IPS-18a (cell line): ENCODE measurements at regions not wholly inside any gene's neighbourhood (a gene's known extent, or its start where the extent isn't known, plus 50 kb on each side); places are given as distances from the start of the nearest gene placed in this dataset.
A peak's percentile ranks its signal among the peaks of the same experiment; 100 is the strongest.
"Not testable (repeated sequence)": the region's sequence is repeated elsewhere in the genome, so short reads cannot be mapped to it uniquely, and the experiment has no call there.

Experiments
- H3K27ac ChIP-seq: one replicate; pipeline ENCODE4 v1.5.1; 2013; ENCODE audit warnings: low read length
- H3K27me3 ChIP-seq: one replicate; pipeline ENCODE4 v1.6.1; 2013; ENCODE audit warnings: mild to moderate bottlenecking, low read length; ENCODE audit not compliant: control insufficient read depth, insufficient read depth
- H3K36me3 ChIP-seq: one replicate; pipeline ENCODE4 v1.6.1; 2013; ENCODE audit warnings: low read depth, low read length; ENCODE audit not compliant: control insufficient read depth
- H3K4me1 ChIP-seq: one replicate; pipeline ENCODE4 v1.6.1; 2013; ENCODE audit warnings: low read depth, low read length; ENCODE audit not compliant: control insufficient read depth
- H3K4me3 ChIP-seq: one replicate; pipeline ENCODE4 v1.5.1; 2013; ENCODE audit warnings: low read length
- H3K9ac ChIP-seq: one replicate; pipeline ENCODE4 v1.6.1; 2013; ENCODE audit warnings: mild to moderate bottlenecking, low read length, moderate library complexity
- H3K9me3 ChIP-seq: one replicate; pipeline ENCODE4 v1.6.1; 2013; ENCODE audit warnings: low read depth, low read length; ENCODE audit not compliant: control insufficient read depth

DNA sequence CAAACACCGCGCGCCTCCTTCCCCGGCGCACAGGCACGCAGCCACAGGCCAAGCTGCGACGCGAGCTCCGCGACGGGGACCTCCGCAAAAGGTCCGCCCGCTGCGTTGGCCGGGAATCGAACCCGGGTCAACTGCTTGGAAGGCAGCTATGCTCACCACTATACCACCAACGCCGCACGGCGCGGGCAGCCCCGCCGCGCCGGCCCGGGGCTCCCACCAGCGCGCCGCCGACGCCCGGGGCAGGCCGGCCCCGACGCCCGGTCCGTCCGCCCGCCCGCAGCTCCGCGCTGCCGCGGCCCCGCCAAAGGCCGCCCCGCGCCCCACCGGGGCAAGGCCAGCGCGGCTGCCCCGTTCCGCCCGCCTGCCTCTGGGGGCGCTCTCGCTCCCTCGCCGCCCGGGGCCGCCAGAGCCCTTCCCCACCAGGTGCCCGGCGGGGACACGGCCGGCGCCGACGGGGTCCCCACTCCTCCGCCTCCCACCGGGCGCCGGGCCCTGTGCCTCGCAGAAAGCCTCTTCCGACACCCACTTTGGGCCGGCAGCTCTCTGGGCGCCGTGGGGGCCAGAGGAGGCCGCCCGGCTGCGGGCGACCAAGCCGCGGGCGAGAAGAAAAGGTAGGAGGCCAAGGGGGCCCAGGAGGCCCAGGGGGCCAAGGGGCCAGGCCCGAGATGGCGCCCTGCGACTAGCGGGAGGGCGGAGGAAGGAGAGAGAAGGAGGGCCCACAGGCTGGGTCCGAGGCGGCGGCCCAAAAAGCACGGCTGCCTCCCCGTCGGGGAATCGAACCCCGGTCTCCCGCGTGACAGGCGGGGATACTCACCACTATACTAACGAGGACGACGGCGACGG, 50.2 kb upstream of the FCGR2A start:
- H3K27me3 ChIP-seq: peaks cover 26% of the 10 kb centered on the region
- H3K9me3 ChIP-seq, H3K36me3 ChIP-seq, H3K27ac ChIP-seq, H3K9ac ChIP-seq, H3K4me3 ChIP-seq, H3K4me1 ChIP-seq: not testable (repeated sequence)

DNA sequence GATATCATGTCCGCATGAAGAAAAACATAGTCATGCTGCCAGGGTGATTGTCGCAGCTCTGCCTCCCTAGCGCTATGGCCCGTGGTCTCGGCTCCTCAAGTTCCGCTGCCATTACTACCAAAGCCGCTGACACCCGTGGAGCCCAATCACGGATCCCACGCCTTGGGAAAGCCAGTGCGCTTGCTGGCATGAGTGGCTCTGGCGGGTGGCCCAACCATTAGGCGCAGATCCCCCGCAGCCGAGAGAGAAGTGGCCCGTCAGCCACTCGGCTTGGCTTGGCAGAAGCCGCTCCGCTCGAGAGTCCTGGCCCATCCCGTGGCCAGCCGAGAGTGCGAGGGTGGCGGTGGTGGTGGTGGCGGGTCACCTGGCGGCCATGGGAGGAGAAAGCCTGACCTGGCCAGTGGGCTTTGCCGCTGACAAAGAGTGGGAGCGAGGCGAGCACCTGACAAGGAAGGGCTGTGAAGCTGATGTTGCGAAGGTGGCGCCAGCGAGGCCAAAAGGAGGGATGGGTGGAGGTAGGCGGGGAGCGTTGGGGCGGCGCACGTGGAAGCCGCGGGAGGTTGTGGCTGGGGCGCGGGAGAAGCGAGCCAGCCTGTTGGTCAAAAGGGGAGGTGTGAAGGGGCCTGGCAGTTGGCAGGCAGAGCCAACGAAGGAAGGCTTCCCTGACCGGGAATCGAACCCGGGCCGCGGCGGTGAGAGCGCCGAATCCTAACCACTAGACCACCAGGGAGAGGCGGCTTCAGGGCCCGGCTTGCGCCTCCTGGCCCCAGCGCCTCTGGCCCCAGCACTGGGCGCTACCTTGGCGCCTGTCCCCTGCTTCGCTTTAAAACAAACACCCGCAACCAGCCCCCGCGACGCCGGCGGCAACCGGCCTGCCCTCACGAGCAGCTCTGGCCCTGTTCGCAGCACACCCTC, 51.0 kb upstream of the FCGR2A start:
- not testable (repeated sequence) for H3K9me3 ChIP-seq, H3K9ac ChIP-seq, H3K27ac ChIP-seq

DNA sequence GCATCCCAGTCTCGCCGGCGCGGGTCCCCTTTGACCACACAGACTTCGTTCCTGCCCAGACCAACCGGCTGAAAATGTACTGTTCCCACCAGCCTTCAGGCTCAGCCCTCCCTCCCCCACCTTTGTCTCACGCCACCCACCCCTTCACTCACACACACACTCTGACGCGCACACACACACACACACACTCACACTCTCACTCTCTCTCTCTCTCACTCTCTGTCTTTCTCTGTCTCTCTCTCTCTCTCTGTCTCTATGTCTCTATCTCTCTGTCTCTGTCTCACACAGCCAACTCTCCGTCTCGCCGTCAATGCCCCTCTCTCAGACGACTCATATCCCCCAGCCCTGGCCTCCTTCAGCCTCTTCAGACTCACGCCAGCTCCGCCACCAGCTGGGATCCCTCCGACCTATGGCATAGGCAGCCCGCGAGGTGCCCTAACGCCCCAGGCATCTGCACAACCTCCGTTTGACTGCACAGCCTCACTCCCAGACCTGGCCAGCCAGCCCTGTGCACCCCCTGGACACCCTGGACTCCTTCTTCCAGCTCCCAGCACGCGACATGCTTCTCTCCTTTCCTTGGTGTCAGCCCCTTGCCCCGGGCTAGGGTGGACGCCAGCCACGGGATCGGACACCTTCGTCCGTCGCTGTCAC, 53.4 kb upstream of the FCGR2A start:
- not testable (repeated sequence) for H3K9ac ChIP-seq, H3K27me3 ChIP-seq, H3K36me3 ChIP-seq, H3K9me3 ChIP-seq, H3K27ac ChIP-seq, H3K4me3 ChIP-seq, H3K4me1 ChIP-seq

More for the DNA sequence above, 51.0 kb upstream of the FCGR2A start:
- H3K4me3 ChIP-seq, H3K36me3 ChIP-seq, H3K4me1 ChIP-seq: not testable (repeated sequence)
- peaks cover 17% of the 10 kb centered on the region for H3K27me3 ChIP-seq

DNA sequence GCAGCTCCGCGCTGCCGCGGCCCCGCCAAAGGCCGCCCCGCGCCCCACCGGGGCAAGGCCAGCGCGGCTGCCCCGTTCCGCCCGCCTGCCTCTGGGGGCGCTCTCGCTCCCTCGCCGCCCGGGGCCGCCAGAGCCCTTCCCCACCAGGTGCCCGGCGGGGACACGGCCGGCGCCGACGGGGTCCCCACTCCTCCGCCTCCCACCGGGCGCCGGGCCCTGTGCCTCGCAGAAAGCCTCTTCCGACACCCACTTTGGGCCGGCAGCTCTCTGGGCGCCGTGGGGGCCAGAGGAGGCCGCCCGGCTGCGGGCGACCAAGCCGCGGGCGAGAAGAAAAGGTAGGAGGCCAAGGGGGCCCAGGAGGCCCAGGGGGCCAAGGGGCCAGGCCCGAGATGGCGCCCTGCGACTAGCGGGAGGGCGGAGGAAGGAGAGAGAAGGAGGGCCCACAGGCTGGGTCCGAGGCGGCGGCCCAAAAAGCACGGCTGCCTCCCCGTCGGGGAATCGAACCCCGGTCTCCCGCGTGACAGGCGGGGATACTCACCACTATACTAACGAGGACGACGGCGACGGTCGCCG, 57.4 kb upstream of the FCGR2A start:
- not testable (repeated sequence) for H3K4me3 ChIP-seq, H3K36me3 ChIP-seq, H3K27ac ChIP-seq, H3K9ac ChIP-seq, H3K4me1 ChIP-seq, H3K9me3 ChIP-seq
- H3K27me3 ChIP-seq: peaks cover 17% of the 10 kb centered on the region

DNA sequence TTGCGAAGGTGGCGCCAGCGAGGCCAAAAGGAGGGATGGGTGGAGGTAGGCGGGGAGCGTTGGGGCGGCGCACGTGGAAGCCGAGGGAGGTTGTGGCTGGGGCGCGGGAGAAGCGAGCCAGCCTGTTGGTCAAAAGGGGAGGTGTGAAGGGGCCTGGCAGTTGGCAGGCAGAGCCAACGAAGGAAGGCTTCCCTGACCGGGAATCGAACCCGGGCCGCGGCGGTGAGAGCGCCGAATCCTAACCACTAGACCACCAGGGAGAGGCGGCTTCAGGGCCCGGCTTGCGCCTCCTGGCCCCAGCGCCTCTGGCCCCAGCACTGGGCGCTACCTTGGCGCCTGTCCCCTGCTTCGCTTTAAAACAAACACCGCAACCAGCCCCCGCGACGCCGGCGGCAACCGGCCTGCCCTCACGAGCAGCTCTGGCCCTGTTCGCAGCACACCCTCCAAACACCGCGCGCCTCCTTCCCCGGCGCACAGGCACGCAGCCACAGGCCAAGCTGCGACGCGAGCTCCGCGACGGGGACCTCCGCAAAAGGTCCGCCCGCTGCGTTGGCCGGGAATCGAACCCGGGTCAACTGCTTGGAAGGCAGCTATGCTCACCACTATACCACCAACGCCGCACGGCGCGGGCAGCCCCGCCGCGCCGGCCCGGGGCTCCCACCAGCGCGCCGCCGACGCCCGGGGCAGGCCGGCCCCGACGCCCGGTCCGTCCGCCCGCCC, 58.1 kb upstream of the FCGR2A start:
- H3K9ac ChIP-seq, H3K4me3 ChIP-seq, H3K4me1 ChIP-seq, H3K36me3 ChIP-seq, H3K27ac ChIP-seq, H3K9me3 ChIP-seq: not testable (repeated sequence)
- peaks cover 21% of the 10 kb centered on the region for H3K27me3 ChIP-seq

DNA sequence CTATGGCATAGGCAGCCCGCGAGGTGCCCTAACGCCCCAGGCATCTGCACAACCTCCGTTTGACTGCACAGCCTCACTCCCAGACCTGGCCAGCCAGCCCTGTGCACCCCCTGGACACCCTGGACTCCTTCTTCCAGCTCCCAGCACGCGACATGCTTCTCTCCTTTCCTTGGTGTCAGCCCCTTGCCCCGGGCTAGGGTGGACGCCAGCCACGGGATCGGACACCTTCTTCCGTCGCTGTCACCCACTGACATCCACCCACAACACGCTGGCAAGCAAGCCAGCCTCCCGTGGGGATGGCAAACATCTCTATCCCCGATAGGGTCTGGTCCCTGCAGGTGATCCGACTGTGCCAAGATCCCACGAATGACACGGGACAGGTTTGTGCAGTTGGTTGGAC, 60.5 kb upstream of the FCGR2A start:
- H3K9me3 ChIP-seq, H3K36me3 ChIP-seq, H3K4me1 ChIP-seq, H3K9ac ChIP-seq, H3K27ac ChIP-seq, H3K4me3 ChIP-seq: not testable (repeated sequence)
- H3K27me3 ChIP-seq: peaks cover 24% of the 10 kb centered on the region

DNA sequence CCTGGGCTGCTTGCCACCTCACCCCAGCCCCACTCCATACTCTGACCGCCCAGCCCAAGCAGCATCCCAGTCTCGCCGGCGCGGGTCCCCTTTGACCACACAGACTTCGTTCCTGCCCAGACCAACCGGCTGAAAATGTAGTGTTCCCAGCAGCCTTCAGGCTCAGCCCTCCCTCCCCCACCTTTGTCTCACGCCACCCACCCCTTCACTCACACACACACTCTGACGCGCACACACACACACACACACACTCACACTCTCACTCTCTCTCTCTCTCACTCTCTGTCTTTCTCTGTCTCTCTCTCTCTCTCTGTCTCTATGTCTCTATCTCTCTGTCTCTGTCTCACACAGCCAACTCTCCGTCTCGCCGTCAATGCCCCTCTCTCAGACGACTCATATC, 61.0 kb upstream of the FCGR2A start:
- H3K27ac ChIP-seq, H3K4me3 ChIP-seq, H3K9ac ChIP-seq, H3K4me1 ChIP-seq, H3K36me3 ChIP-seq, H3K9me3 ChIP-seq: not testable (repeated sequence)
- H3K27me3 ChIP-seq: peaks cover 29% of the 10 kb centered on the region

DNA sequence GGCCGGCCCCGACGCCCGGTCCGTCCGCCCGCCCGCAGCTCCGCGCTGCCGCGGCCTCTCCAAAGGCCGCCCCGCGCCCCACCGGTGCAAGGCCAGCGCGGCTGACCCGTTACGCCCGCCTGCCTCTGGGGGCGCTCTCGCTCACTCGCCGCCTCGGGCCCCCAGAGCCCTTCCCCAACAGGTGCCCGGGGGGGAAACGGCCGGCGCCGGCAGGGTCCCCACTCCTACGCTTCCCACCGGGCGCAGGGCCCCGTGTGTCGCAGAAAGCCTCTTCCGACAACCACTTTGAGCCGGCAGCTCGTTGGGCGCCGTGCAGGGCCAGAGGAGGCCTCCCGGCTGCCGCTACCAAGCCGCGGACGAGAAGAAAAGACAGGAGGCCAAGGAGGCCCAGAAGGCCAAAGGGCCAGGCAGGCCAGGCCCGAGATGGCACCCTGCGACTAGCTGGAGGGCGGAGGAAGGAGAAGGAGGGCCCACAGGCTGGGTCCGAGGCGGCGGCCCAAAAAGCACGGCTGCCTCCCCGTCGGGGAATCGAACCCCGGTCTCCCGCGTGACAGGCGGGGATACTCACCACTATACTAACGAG, 64.9 kb upstream of the FCGR2A start:
- Histone ChIP-seq H3K27ac (no peak overlapping the region), H3K27me3 (peaks cover 65% of the 10 kb centered on the region), H3K9me3 (no peaks in the 10 kb centered on the region)

DNA sequence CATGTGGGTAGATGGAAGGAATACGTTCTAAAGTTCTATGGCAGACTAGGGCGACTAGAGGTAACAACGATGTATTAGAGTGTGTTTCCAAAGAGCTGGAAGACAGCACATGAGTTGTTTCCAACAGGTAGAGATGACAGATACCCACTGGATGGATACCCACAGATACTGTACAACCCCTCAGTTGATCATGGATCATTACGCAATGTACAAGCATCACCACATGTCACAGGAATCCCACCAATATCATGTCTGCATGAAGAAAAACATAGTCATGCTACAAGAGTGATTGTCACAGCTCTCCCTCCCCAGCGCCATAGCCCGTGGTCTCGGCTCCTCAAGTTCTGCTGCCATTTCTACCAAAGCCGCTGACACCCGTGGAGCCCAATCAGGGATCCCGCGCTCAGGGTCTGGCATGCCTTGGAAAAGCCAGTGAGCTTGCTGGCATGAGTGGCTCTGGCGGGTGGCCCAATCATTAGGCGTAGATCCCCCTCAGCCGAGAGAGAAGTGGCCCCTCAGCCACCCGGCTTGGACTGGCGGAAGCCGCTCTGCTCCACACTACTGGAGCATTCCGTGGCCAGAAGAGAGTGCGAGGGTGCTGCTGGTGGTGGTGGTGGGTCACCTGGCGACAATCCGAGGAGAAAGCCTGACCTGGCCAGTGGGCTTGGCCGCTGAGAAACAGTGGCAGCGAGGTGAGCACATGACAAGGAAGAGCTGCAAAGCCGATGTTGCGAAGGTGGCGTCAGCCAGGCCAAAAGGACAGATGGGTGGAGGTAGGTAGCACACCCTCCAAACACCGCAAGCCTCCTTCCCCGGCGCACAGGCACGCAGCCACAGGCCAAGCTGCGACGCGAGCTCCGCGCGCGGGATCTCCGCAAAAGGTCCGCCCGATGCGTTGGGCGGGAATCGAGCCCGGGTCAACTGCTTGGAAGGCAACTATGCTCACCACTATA, 65.7 kb upstream of the FCGR2A start:
- no peaks in the 10 kb centered on the region for H3K9me3 ChIP-seq
- peaks cover 3% of the 10 kb centered on the region for H3K4me1 ChIP-seq
- H3K36me3 ChIP-seq: no peaks in the 10 kb centered on the region
- no peak overlapping the region for H3K9ac ChIP-seq
- H3K27ac ChIP-seq: no peak overlapping the region
- H3K4me3 ChIP-seq: peak overlapping the region; percentile 60
- H3K27me3 ChIP-seq: peaks cover 60% of the 10 kb centered on the region

More for the DNA sequence above, 64.9 kb upstream of the FCGR2A start:
- H3K4me1 ChIP-seq: peaks cover 3% of the 10 kb centered on the region
- peak overlapping the region; percentile 70 for H3K4me3 ChIP-seq
- no peaks in the 10 kb centered on the region for H3K36me3 ChIP-seq
- H3K9ac ChIP-seq: no peak overlapping the region

DNA sequence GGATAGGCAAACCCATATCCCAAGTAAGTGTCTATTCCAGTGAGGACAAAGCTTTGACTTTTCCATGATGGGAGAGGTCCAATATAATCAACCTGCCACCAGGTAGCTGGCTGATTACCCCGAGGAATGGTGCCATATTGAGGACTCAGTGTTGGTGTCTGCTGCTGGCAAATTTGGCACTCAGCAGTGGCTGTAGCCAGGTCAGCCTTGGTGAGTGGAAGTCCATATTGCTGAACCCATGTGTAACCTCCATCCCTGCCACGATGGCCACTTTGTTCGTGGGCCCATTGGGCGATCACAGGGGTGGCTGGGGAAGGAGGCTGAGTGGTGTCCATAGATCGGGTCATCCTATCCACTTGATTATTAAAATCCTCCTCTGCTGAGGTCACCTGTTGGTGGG, 65.5 kb upstream of the CFAP126 start:
- not testable (repeated sequence) for H3K27ac ChIP-seq, H3K36me3 ChIP-seq, H3K4me1 ChIP-seq, H3K4me3 ChIP-seq, H3K9me3 ChIP-seq, H3K9ac ChIP-seq
- H3K27me3 ChIP-seq: peaks cover 71% of the 10 kb centered on the region
